CD4-positive, alpha-beta memory T cell (primary cell): ENCODE measurements at regions not wholly inside any gene's neighbourhood (a gene's known extent, or its start where the extent isn't known, plus 50 kb on each side); places are given as distances from the start of the nearest gene placed in this dataset.
A peak's percentile ranks its signal among the peaks of the same experiment; 100 is the strongest.

ENCODE experiments used
- CTCF ChIA-PET: fragments of 350-600 bp; sonication (Branson Sonifier 250); formaldehyde crosslinking; loops from one replicate; lab custom pipeline; 2021; ENCODE audit warnings: inconsistent platforms; ENCODE audit not compliant: partially characterized antibody; lab: Charles Lee
- POLR2A ChIA-PET: fragments of 350-600 bp; sonication (Branson Sonifier 250); formaldehyde crosslinking; loops from one replicate; lab custom pipeline; 2021; ENCODE audit not compliant: partially characterized antibody; lab: Charles Lee
- DNase-seq, 5 donors: peaks; one replicate each; pipeline versions ENCODE4 v3.0.0 to v3.0.0-alpha.2; 2020 to 2022; ENCODE audit warnings: mixed read lengths in 1 of 5
- H3K27ac ChIP-seq: one replicate; pipeline ENCODE4 v1.7.0; 2013; ENCODE audit warnings: low read depth, low read length
- H3K27me3 ChIP-seq: 2 replicates; pipeline ENCODE4 v1.7.0; 2013; ENCODE audit warnings: mild to moderate bottlenecking, low read length, moderate library complexity; ENCODE audit not compliant: insufficient read depth
- H3K36me3 ChIP-seq: 2 replicates; pipeline ENCODE4 v1.7.0; 2013; ENCODE audit warnings: mild to moderate bottlenecking, low read length, moderate library complexity; ENCODE audit not compliant: insufficient read depth
- H3K4me1 ChIP-seq: 2 replicates; pipeline ENCODE4 v1.7.0; 2013; ENCODE audit warnings: mild to moderate bottlenecking, low read length, moderate library complexity; ENCODE audit not compliant: insufficient read depth
- H3K4me3 ChIP-seq, 2 donors: one replicate each; pipeline ENCODE4 v1.7.0; 2013; ENCODE audit warnings: low read length in 2 of 2, mild to moderate bottlenecking in 1 of 2
- H3K9me3 ChIP-seq, 2 donors: one replicate each; pipeline ENCODE4 v1.7.0; 2013; ENCODE audit warnings: low read length in 2 of 2, control low read depth in 1 of 2; ENCODE audit not compliant: control insufficient read depth in 1 of 2
- H3K27ac Mint-ChIP-seq, 7 donors: one replicate each; pipeline ENCODE4 v1.8.0; 2020 to 2021; ENCODE audit warnings: mixed read lengths in 7 of 7, mild to moderate bottlenecking in 6 of 7, inconsistent platforms in 3 of 7, moderate library complexity in 3 of 7
- H3K27me3 Mint-ChIP-seq, 2 donors: one replicate each; pipeline ENCODE4 v1.8.0; 2020 to 2021; ENCODE audit warnings: mixed read lengths in 2 of 2
- H3K36me3 Mint-ChIP-seq, 2 donors: one replicate each; pipeline ENCODE4 v1.8.0; 2020 to 2021; ENCODE audit warnings: mixed read lengths in 2 of 2, inconsistent platforms in 1 of 2, mild to moderate bottlenecking in 1 of 2
- H3K4me1 Mint-ChIP-seq, 4 donors: one replicate each; pipeline ENCODE4 v1.8.0; 2020 to 2021; ENCODE audit warnings: mixed read lengths in 4 of 4, mild to moderate bottlenecking in 1 of 4
- H3K4me3 Mint-ChIP-seq, 8 donors: one replicate each; pipeline ENCODE4 v1.8.0; 2020 to 2021; ENCODE audit warnings: mixed read lengths in 8 of 8, mild to moderate bottlenecking in 7 of 8, moderate library complexity in 6 of 8, inconsistent platforms in 3 of 8
- H3K9me3 Mint-ChIP-seq, 8 donors: one replicate each; pipeline ENCODE4 v1.8.0; 2020 to 2021; ENCODE audit warnings: mixed read lengths in 8 of 8, mild to moderate bottlenecking in 5 of 8, inconsistent platforms in 3 of 8, moderate library complexity in 1 of 8
- intact Hi-C: fragments of 100-400 bp; cut with micrococcal nuclease; formaldehyde crosslinking; loops from one replicate; pipeline ENCODE4 v1.15.1; 2023

- Mint-ChIP-seq H3K27ac (no peak overlapping the region), H3K4me3 (no peak overlapping the region), H3K4me1 (no peaks in the 10 kb centered on the region), H3K27me3 (no peaks in the 10 kb centered on the region), H3K36me3 (no peaks in the 10 kb centered on the region), H3K9me3 (peaks cover 0 to 2% (median 0%) of the 10 kb centered on the region in 8 donors)
- Histone ChIP-seq H3K27ac (no peak overlapping the region), H3K4me1 (no peaks in the 10 kb centered on the region), H3K27me3 (no peaks in the 10 kb centered on the region), H3K9me3 (no peaks in the 10 kb centered on the region), H3K36me3 (no peaks in the 10 kb centered on the region), H3K4me3 (no peak overlapping the region)
- POLR2A ChIA-PET: no interaction called here
- intact Hi-C loops: no loop called here
- CTCF ChIA-PET: no interaction called here
- DNase-seq: no peak
Observed at GRCh38 chr2:52698408-52698807, 1069.2 kb upstream of the CHAC2 start.

- Histone ChIP-seq H3K27me3 (no peaks in the 10 kb centered on the region), H3K27ac (no peak overlapping the region), H3K4me3 (no peak overlapping the region), H3K4me1 (no peaks in the 10 kb centered on the region), H3K9me3 (no peaks in the 10 kb centered on the region), H3K36me3 (no peaks in the 10 kb centered on the region)
- H3K4me3 Mint-ChIP-seq: no peak overlapping the region
- no peaks in the 10 kb centered on the region for H3K27me3 Mint-ChIP-seq
- no peaks in the 10 kb centered on the region for H3K4me1 Mint-ChIP-seq
- POLR2A ChIA-PET: no interaction called here
- no peak for DNase-seq
- H3K36me3 Mint-ChIP-seq: no peaks in the 10 kb centered on the region
- intact Hi-C loops: no loop called here
- H3K27ac Mint-ChIP-seq: no peak overlapping the region
- H3K9me3 Mint-ChIP-seq: peaks cover 0 to 2% (median 0%) of the 10 kb centered on the region in 8 donors
- CTCF ChIA-PET: no interaction called here
Observed at GRCh38 chr2:52697690-52698089, 1069.9 kb upstream of the CHAC2 start.

DNA sequence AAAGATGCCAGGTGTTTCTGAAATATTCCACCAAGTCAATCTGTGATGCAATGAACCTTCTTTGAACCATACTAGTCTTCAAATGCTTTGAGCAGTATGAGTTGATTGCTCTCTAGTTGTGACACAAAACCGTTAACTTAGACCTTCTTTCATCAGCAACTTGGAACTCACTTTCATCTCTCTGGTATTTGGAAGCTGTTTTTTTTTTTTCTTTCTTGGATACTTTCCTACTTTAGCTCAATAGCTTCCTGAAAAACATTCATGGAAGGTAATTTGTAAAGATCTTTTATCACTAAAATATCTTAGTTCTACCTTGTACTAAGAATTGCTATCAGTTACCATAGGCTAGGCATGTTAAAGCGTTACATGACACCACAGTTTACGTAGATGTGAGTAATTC, 1071.9 kb upstream of the CHAC2 start:
- Histone ChIP-seq H3K36me3 (no peaks in the 10 kb centered on the region), H3K4me1 (no peaks in the 10 kb centered on the region), H3K9me3 (no peaks in the 10 kb centered on the region), H3K27ac (no peak overlapping the region), H3K27me3 (no peaks in the 10 kb centered on the region), H3K4me3 (no peak overlapping the region)
- ChIA-PET POLR2A (no interaction called here), CTCF (no interaction called here)
- no peak overlapping the region for H3K27ac Mint-ChIP-seq
- intact Hi-C loops: no loop called here
- DNase-seq: no peak
- H3K27me3 Mint-ChIP-seq: no peaks in the 10 kb centered on the region
- no peaks in the 10 kb centered on the region for H3K36me3 Mint-ChIP-seq
- H3K4me3 Mint-ChIP-seq: no peak overlapping the region
- no peaks in the 10 kb centered on the region for H3K4me1 Mint-ChIP-seq
- peaks cover 0 to 2% (median 0%) of the 10 kb centered on the region in 8 donors for H3K9me3 Mint-ChIP-seq

- intact Hi-C loops: no loop called here
- CTCF ChIA-PET: no interaction called here
- peak overlapping the region in 1 of 8 donors; percentile 0 for H3K4me3 Mint-ChIP-seq
Observed at GRCh38 chr2:52686935-52687334, 1080.7 kb upstream of the CHAC2 start.

GRCh38 chr2:52676056-52676455, 1091.5 kb upstream of the CHAC2 start:
- no peaks in the 10 kb centered on the region for H3K4me1 Mint-ChIP-seq
- ChIA-PET POLR2A (no interaction called here), CTCF (no interaction called here)
- Histone ChIP-seq H3K4me1 (no peaks in the 10 kb centered on the region), H3K9me3 (no peaks in the 10 kb centered on the region), H3K27me3 (no peaks in the 10 kb centered on the region), H3K27ac (no peak overlapping the region), H3K4me3 (no peak overlapping the region), H3K36me3 (no peaks in the 10 kb centered on the region)
- intact Hi-C loops: no loop called here
- H3K27ac Mint-ChIP-seq: no peak overlapping the region
- no peaks in the 10 kb centered on the region for H3K27me3 Mint-ChIP-seq
- peaks cover 3 to 23% (median 13%) of the 10 kb centered on the region in 8 donors for H3K9me3 Mint-ChIP-seq
- no peak overlapping the region for H3K4me3 Mint-ChIP-seq
- no peaks in the 10 kb centered on the region for H3K36me3 Mint-ChIP-seq
- no peak for DNase-seq

More at GRCh38 chr2:52686935-52687334, 1080.7 kb upstream of the CHAC2 start:
- Histone ChIP-seq H3K4me1 (no peaks in the 10 kb centered on the region), H3K4me3 (no peak overlapping the region), H3K27me3 (no peaks in the 10 kb centered on the region), H3K27ac (no peak overlapping the region), H3K9me3 (no peaks in the 10 kb centered on the region), H3K36me3 (no peaks in the 10 kb centered on the region)
- DNase-seq: no peak
- H3K36me3 Mint-ChIP-seq: no peaks in the 10 kb centered on the region
- POLR2A ChIA-PET: no interaction called here
- no peak overlapping the region for H3K27ac Mint-ChIP-seq
- H3K9me3 Mint-ChIP-seq: peaks cover under 1 to 24% (median 12%) of the 10 kb centered on the region in 8 donors
- H3K4me1 Mint-ChIP-seq: no peaks in the 10 kb centered on the region
- no peaks in the 10 kb centered on the region for H3K27me3 Mint-ChIP-seq

DNA sequence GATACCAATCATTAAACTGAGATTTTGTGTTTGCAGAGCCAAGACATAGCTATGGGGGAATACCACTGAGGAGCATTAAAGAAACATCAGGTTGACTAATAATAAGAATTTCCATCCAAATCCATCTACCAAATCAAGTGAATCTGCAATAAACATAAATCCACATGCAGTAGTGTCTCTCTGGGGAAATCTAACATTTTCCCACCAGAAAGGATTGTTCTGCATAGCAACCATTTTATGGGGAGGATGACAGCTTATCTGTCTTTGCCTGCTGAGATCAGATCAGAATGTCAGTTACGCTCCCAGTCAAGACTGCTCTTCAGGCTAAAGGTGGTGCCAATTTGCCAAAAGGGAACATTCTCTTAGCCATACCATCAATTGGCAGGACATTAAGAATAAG, 1098.9 kb upstream of the CHAC2 start:
- intact Hi-C loops: no loop called here
- Mint-ChIP-seq H3K4me3 (no peak overlapping the region), H3K9me3 (peaks cover 0 to 6% (median 3%) of the 10 kb centered on the region in 8 donors), H3K36me3 (no peaks in the 10 kb centered on the region), H3K4me1 (no peaks in the 10 kb centered on the region), H3K27ac (no peak overlapping the region), H3K27me3 (no peaks in the 10 kb centered on the region)
- Histone ChIP-seq H3K4me1 (no peaks in the 10 kb centered on the region), H3K27ac (no peak overlapping the region), H3K4me3 (no peak overlapping the region), H3K9me3 (no peaks in the 10 kb centered on the region), H3K36me3 (no peaks in the 10 kb centered on the region), H3K27me3 (no peaks in the 10 kb centered on the region)
- ChIA-PET POLR2A (no interaction called here), CTCF (no interaction called here)
- no peak for DNase-seq

DNA sequence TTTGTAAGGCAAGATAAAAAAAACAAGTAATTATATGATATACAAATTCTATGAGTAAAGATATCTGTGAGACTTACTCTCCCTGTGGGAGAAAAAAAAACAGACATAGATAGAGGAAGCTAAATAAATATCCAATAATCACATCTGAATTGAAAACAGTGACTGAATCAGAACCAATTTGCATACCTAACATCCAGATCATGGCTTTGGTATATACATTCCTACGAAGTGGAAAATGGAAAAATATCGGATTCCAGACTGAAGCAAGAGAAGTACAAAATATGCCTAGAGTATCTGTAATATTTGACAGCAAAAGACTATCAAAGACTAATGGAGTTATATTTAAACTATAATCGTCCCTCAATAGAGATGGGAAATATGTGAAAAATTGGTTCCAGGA, 1108.1 kb upstream of the CHAC2 start:
- H3K4me1 Mint-ChIP-seq: no peaks in the 10 kb centered on the region
- ChIA-PET CTCF (no interaction called here), POLR2A (no interaction called here)

DNA sequence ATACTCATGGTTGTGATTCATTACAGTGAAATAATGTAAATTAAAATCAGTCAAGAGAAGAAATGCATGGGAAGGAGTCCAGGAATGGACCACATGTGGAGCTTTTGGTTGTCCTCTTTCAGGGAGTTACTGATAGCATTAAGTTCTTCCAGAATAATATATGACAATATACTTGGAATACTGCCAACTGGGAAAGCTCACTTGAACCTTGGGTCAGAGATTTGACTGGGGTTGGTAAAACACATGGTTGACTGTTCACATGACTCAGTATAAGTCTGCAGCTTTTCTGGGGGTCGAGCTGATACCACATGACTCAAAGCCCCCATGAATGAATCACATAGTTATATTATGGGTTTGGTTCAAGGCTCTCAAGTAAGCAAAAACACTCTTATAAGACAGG, 1109.0 kb upstream of the CHAC2 start:
- no peak for DNase-seq
- Histone ChIP-seq H3K9me3 (no peaks in the 10 kb centered on the region), H3K4me3 (no peak overlapping the region), H3K36me3 (no peaks in the 10 kb centered on the region), H3K4me1 (no peaks in the 10 kb centered on the region), H3K27ac (no peak overlapping the region), H3K27me3 (no peaks in the 10 kb centered on the region)
- Mint-ChIP-seq H3K36me3 (no peaks in the 10 kb centered on the region), H3K27ac (no peak overlapping the region), H3K27me3 (no peaks in the 10 kb centered on the region), H3K9me3 (peaks cover 0 to 9% (median 4%) of the 10 kb centered on the region in 8 donors), H3K4me1 (no peaks in the 10 kb centered on the region), H3K4me3 (no peak overlapping the region)
- CTCF ChIA-PET: no interaction called here
- intact Hi-C loops: no loop called here
- POLR2A ChIA-PET: no interaction called here

More for the DNA sequence above, 1108.1 kb upstream of the CHAC2 start:
- Histone ChIP-seq H3K27ac (no peak overlapping the region), H3K4me3 (no peak overlapping the region), H3K36me3 (no peaks in the 10 kb centered on the region), H3K27me3 (no peaks in the 10 kb centered on the region), H3K4me1 (no peaks in the 10 kb centered on the region), H3K9me3 (no peaks in the 10 kb centered on the region)
- H3K27me3 Mint-ChIP-seq: no peaks in the 10 kb centered on the region
- H3K27ac Mint-ChIP-seq: no peak overlapping the region
- intact Hi-C loops: no loop called here
- H3K36me3 Mint-ChIP-seq: no peaks in the 10 kb centered on the region
- DNase-seq: no peak
- H3K9me3 Mint-ChIP-seq: peaks cover 0 to 8% (median 4%) of the 10 kb centered on the region in 8 donors
- H3K4me3 Mint-ChIP-seq: no peak overlapping the region
